HG03442 (cell line): ENCODE measurements at regions not wholly inside any gene's neighbourhood (a gene's known extent, or its start where the extent isn't known, plus 50 kb on each side); places are given as distances from the start of the nearest gene placed in this dataset.

Experiments
- ATAC-seq: cut with Tn5 transposase; IDR thresholded peaks from one replicate; pipeline ENCODE4 v1.9.1; 2021; ENCODE audit warnings: mild to moderate bottlenecking, moderate library complexity; ENCODE audit not compliant: unreplicated experiment

DNA sequence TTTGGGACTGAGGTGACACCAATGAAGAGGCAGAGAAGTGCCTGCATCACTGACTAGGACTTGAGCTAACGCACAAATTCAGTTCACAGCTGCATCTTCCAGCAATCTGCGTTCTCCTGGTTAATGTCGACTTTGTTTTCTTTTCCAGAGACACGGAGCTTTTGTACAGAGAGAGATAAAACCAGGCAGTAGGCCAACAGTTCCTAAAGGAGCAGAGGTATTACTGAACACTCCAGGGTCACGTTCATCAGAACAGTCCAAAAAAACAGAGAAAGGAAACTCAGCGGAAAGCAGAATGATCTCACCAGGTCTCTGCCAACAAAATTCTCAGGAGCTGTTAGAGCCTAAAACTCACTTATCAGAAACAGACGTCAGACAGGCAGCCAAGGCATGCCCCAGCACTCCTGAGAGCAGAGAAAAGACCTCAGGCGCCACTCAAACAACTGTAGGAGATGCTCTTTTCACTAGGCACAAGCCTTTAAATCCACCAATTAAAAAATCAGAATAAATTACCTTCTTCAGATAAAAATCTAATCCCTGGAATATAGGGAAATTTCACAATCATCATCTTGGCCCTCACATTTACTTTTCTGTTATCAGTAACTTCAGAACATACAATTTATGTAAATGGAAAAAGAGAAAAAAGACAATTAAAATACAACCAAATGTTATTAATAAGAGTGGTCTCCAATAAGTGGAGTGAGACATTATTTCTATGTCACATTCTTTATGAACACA lies 95.9 kb upstream of the SPTBN1 start:
- no peak for ATAC-seq

DNA sequence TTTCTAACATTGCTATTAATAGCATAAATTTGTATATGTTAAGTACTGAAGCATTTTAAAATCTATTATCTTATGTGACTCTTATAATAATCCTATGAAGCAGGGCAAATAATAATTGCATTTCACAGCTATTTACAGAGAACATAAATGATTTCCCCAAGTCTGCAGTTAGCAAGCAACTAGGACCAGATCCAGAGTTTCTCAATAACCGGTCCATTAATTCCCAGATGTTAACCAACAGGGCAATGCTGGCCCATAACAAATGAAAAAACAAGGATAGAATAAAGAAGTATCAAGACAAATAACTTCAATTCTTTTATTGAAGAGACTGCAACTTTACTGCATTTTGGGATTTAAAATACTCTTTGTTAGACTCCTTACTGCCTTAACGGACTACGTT lies 91.7 kb upstream of the SPTBN1 start:
- no peak for ATAC-seq

DNA sequence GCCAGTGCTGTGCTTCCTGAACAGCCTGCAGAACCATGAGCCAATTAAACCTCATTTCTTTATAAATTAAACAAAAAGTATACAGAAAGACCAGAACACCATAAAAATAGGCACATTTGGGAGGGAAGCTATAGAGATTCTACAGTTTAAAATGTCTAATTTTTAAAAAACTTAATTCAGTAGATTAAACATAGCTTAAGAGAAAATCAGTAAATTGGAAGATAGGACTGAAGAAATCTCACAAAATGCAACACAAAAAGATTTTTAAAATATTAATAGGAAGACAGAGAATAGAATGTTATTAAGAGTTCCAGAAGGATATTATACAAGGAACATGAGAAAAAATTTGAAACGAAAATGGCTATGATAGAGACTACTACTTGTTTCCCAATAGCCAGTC lies 90.5 kb upstream of the SPTBN1 start:
- ATAC-seq, result no peak

DNA sequence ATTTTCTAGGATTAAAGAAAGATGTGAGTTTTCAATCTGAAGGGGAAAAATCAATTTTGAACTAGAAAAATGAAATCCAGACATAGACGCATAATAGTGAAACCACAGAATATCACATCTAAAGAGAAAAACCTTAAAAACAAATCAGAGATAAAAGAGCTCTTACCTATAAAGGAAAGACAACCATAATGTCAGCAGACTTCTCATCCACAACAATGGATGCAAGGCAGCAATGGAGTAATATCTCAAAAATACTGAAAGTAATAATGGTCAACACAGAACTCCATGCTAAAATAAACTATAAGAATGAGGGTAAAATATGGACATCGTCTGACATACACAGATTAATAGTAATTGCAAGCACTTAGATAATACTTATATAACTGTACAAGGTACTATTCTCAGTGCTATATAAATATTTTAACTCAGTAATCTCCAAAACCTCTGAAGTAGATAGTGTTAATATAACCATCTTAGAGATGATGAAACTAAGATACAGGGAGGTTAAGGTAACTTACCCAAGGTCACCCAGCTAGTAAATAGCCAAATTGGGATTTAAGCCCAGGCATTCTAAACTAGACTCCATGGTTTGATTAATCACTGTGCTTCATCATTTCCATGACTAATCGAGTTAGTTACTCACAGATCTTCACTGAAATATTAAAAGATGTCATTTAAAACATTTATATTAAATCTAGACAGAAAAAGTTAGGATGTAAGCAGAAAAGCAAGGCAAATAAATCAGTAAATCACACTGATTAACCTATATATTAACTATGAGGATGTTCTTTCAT lies 89.4 kb upstream of the SPTBN1 start:
- no peak for ATAC-seq

DNA sequence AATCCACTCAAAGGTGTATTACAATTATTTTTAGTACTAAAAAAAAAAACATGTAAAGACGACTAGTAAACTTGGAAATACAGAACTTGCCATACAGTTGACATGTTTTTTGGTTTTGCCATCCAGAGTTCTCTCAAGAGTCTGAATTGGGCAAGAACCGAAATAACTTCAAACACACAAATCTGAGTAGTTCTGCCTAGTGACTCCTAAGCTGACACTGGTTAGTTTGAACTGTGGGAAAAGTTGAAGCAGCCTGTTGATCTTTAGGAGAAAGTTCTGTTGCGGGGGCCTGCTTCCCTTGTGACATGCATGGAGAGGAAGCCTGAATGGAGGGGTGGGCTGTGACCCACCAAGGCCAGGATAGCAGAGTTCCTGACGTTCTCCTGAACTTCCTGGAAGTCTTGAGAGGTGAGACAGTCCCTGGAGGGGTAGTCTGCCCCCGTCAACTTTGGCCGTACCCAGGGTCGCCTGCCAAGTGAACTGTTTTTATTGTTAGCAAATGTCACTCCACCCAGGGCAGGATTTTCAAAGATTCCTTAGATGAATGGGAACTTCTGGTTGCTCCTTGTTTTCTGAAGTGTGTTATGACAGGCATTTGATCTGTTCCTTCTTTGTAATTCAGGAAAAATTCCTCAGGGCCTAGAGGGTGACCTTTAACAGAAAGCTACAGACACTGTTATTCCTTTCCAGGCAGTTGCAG lies 85.6 kb upstream of the SPTBN1 start:
- ATAC-seq, result no peak

DNA sequence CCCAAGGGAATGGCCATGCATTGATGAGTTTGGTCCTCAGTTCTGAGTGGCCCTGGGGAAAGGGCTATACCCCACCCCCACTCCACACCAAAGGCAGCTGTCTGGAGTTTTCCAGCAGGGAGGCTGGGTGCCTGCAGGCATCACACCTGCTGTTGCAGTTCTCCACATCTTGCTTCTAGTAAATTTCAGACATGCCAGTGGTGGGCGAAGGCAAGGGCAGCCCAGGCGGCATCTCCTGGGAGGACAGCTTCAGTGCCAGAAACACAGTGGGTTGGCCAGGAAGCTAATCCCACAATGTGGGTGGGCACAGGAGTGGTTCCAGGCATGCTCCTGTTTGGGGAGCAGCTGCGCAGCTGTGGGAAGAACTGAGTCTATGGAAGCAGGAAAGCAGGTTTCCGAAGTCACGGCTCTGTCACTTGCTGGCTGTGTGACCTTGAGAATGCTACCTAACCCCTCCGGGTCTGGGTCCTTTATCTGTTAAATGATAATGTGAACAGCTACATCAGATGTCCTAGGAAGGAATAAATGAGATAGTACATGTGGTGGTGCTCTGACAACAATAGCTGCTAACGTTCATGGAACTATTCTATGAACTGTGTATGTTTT lies 84.6 kb upstream of the SPTBN1 start:
- no peak for ATAC-seq

DNA sequence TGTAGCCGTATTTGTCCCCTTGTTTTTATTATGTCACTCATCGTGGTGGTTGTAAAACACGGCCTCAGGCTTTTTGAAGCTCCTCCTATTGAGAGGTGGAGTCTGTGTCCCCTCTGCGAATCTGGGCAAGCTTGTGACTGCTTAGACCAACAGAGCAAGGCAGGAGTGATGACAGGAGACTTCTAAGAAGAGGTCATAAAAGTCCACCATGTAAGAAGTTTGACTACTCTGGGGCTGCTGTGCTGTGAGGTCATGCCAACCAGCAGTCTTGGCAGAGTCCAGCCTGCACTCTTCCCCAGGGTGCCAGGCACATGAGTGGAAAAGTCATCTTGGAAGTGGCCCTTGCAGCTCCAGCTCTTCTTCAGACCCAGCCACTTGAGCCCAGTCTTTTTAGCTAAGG lies 83.8 kb upstream of the SPTBN1 start:
- no peak for ATAC-seq

DNA sequence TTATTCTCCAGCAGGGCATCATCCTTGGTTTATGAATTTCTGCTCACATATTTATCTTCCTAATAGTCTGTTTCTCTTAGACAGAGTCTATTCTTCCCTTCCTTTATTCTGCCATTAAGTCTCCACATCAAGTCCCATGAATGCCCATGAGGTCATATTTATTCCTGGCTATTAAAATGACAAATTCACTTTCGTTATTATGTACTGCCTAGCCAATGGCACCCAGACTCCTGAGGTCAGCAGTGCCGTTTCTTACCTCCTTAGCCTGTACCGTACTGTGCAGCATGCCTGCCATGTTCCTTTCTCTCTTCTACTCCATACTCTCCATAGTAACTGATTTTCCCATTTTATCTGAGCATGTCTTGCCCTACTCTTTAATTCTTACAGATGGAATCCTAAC lies 82.3 kb upstream of the SPTBN1 start:
- no peak for ATAC-seq

DNA sequence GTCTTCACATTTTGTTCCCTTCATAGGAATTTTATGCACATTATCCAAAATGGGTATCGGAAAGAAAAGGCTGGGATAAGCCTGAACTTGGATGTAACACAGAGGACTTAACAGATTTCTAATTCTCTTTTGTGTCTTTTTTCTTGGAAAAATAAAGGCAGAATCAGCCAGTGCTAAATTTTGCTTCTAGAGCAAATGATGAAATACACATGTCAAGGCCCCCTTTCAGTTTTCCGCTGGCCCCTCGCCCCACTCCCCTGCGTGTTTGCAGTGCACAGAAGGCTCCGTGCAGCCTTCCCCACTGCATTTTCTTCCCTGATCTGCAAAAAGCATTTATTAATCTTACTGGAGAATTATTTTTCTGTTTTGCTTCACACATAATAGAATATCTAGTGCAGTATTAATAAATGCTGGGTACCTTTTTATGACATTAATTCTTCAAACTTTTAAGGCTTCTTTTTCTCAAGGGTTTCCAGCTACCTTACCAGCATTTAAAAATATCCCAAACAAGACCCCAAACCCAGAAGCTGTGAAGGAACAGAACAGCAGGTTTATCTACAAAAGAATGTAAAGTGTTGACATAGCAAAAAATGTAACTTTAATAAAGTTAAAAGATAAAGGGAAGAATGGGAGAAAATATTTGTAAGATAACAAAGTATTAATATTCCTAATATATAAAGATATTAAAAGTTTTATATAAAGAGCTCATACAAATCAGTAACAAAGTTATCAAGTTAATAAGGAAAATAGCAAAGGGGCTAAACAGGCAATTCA lies 81.3 kb upstream of the SPTBN1 start:
- no peak for ATAC-seq

DNA sequence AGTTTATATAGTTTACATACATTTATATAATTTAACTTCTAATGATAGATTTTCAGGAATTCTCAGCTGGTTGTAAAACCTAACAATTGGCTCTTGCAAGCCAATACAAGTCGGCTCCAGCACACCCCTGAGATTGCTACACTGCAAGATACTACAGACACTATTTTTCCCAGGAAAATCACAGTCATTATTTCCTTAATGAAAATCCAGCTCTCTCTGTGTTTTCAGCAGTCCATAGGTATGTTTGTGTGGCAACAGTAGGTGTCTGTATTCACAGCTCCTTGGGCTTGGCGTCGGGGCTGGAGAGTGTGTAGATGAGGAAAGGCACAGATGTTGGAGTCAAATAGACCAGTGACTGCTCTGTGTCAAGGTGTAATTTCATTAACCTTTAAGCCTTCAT lies 78.7 kb upstream of the SPTBN1 start:
- ATAC-seq, result no peak

DNA sequence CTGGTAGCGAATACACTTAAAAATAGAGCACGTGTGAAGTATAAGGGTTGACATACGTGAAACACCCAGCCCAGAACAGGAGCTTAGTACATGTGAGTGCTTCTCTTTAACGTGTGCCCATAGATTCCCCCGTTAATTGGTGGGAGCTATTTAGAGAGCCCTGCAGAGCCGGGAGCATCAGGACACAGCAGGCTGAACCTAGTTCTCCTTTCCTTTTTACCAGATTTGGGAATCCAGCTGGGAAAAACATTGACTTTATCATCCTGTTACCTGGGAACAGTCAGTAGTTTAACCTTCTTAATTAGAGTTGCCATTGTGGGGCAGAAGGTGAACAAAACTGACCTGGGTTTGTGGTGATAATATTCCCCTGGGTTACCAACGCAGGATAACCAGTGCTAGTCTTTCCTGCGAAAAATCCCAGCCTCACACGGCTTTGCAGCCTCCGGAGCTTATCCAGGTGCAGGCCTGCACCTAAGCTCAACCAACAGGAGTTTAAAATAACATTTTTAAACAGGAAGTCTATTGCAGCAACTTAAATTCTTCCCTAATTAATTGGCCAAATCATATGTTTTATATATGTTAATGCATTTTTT lies 78.1 kb upstream of the SPTBN1 start:
- ATAC-seq, result no peak

DNA sequence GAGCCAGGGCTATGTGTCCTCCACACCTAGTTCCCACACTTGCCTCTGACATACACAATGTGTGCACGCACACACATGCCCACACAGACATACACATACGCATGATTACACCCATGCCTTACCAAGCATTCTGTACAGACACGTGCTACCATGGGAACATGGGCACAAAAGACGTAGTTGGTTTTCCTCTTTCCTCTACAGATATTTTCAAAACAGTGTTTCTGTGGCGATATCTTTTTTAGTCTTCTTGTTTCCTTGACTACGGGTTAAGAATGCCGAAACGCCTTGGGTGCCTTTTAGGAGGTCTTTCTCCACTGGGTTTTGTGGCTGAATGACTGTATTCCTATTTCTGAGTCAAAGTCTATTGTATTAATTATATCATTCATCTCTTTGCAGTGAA lies 75.5 kb upstream of the SPTBN1 start:
- no peak for ATAC-seq

DNA sequence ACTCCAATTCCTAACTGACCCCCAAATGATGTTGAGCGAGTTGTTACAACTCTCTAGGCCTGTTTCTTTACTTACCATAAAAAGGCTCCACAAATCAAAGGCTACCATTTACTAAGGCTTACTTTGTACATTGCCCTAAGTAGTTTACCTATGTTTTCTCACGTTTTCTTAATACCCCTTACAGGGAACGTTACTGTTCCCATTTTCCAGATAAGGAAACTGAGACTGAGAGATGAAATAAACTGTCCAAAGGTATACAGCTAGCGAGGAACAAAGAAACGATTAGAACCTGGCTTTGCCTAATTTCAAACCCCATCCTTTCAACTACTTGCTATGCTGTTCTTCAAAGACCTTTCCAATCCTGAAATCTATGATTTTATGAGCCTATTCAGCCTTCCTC lies 74.8 kb upstream of the SPTBN1 start:
- no peak for ATAC-seq

DNA sequence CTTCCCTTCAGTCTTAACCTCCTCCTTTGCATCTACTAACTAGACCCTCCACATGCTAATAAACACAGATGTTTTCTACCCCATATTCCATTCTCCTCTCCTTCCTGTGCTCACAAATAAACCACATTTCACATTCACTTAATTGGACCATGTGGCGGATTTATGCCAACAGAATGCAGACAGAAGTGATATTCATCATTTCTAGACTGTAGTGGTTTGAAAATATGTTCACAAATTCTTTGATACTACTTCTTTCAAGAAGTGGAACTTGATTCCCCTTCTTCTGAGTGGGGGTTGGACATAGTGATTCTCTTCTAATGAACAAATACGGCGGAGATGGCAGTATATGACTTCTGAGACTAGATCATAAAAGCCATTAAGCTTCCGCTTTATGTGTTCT lies 73.5 kb upstream of the SPTBN1 start:
- no peak for ATAC-seq

DNA sequence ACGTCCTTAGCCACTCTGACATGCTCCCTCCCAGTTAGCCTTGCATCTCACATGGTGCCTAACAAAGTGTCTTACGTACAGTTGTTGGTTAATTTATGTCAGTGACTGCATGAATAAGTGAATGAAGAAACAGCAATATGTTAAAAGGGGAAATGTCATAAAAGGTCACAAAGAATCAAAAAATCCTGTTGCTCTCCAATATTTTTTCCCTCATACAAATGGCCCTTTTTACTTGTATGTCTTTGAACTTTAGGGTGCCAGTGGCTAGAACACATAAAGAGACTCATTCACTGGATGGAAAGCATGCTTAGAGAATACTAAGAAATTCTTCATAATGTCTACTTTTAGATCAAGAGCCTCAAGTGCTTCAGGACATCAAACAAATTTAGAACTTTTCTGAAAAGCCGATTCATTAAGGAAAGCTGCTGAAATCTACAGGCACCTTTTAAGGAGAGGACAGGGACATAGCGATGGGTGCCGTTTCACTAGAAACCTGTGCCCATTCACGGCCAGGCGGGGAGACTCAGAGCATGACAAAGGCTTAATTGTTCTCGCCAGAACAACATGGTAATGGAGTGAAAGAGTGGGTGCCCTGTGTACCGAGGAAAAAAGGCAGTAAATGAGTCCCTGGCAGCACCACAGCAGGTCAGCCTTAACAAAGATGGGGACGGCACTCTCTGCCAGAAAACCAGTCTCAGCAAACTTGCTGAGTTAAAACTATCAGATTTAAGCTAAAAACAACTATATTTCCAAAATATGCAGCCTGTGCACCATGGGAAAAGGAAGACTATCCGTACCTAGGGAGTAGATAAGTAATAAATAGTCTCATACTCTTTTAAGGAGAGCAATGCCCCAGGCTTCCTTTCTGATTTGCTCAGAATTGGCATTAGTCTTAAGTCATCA lies 71.6 kb upstream of the SPTBN1 start:
- no peak for ATAC-seq

DNA sequence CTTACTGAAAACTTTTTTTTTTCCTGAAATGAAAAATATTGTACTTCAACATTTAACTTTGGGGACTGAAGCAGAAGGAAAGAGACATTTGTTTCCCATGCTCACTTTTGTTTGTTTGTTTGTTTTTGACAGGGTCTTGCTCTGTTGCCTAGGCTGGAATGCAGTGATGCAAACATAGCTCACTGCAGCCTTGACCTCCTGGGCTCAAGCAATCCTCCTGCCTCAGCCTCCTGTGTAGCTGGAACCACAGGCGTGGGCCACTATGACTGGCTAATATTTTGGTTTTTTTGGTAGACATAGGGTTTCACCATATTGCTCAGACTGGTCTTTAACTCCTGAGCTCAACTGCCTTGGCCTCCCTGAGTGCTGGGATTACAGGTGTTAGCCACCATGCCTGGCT lies 70.9 kb upstream of the SPTBN1 start:
- ATAC-seq, result no peak

DNA sequence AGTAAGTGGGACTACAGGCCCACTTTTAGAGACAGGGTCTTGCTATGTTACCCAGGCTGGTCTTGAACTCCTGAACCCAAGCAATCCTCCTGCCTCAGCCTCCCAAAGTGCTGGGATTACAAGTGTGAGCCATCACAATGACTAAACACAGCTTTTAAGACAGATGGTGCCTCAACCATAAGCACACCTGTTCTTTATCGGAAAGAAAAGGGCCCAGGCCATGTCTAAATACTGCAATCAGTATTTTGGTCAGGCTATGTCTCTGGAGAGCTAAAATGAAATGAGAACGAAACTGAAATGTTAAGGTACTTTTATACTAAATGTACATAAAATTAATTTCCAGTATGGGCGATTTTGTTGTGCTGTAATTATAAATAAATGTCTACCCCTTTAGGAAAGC lies 69.5 kb upstream of the SPTBN1 start:
- ATAC-seq, result no peak

DNA sequence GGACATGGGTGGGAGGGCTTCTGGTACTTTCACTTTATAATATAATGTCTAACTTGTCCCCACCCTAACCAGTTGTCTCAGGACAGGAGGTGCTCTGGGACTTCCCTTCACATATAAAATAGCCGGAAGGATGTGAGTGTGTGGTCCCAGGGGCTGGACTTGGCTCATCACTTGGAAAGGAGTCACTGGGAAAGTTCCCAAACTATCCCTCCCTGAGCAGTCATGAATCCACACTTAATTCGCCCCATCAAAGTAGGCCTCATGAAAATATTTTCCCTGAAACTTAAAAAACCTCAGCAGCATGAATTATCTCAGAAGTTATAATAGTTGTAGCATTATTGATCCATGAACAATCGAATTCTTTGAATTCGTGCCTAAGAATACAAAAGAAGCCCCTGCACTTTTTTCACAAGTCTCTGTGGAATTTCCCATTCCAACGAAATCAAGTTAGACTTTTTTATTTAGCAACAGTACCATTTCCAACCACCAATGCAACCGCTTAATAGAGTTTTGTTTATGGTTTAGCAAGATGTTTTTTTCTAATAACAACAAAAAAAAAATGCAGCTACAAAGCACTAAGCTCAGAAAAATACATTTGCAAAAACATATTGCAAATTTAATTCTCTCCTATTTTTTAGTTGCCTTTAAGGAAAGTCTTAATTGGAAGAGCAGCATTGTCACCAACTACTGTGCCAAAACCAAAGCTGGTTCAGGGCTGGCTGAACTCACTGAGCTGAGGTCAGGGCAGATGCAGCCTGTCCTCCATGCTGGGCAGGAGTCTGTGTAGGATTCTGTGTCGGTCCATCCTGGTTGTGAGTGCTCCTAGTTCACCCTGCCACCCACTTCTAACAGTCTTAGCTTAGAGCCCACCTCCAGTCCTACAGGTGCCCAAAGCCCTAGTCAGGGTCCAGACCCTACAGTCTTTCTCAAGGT lies 68.8 kb upstream of the SPTBN1 start:
- no peak for ATAC-seq
